ENCODE measurements at regions not wholly inside any gene's neighbourhood (a gene's known extent, or its start where the extent isn't known, plus 50 kb on each side); places are given as distances from the start of the nearest gene placed in this dataset.

- no peak for DNase-seq
Observed at GRCh38 chr14:71521238-71522135, 410.7 kb upstream of the RGS6 start.

GRCh38 chr14:71523630-71524319 lies 408.5 kb upstream of the RGS6 start:
- DNase-seq = no peak

GRCh38 chr14:71524320-71524982 lies 407.8 kb upstream of the RGS6 start:
- DNase-seq = no peak

GRCh38 chr14:71525663-71526221 lies 406.5 kb upstream of the RGS6 start:
- DNase-seq = no peak

GRCh38 chr14:71526388-71526787 lies 405.8 kb upstream of the RGS6 start:
- no peak for DNase-seq

- no peak for DNase-seq
Observed at GRCh38 chr14:71527838-71528237, 404.4 kb upstream of the RGS6 start.

GRCh38 chr14:71529848-71530247 lies 402.4 kb upstream of the RGS6 start:
- DNase-seq = no peak

GRCh38 chr14:71532344-71532743 lies 399.9 kb upstream of the RGS6 start:
- DNase-seq = no peak

GRCh38 chr14:71532790-71533189 lies 399.4 kb upstream of the RGS6 start:
- DNase-seq = no peak

- no peak for DNase-seq
Observed at GRCh38 chr14:71533390-71533789, 398.8 kb upstream of the RGS6 start.

- no peak for DNase-seq
Observed at GRCh38 chr14:71533800-71534199, 398.4 kb upstream of the RGS6 start.

GRCh38 chr14:71534506-71534905 lies 397.7 kb upstream of the RGS6 start:
- no peak for DNase-seq

GRCh38 chr14:71536015-71536740 lies 396.1 kb upstream of the RGS6 start:
- DNase-seq = no peak

GRCh38 chr14:71536927-71537772 lies 395.1 kb upstream of the RGS6 start:
- DNase-seq = no peak

GRCh38 chr14:71538288-71538687 lies 393.9 kb upstream of the RGS6 start:
- no peak for DNase-seq

GRCh38 chr14:71538938-71539649 lies 393.1 kb upstream of the RGS6 start:
- DNase-seq = no peak

- DNase-seq = no peak
Observed at GRCh38 chr14:71539650-71540285, 392.5 kb upstream of the RGS6 start.

- DNase-seq = no peak
Observed at GRCh38 chr14:71541271-71541670, 391.0 kb upstream of the RGS6 start.

- no peak for DNase-seq
Observed at GRCh38 chr14:71541973-71542690, 390.1 kb upstream of the RGS6 start.
